Peyer's patch (tissue), 4 donors: ENCODE measurements at regions not wholly inside any gene's neighbourhood (a gene's known extent, or its start where the extent isn't known, plus 50 kb on each side); places are given as distances from the start of the nearest gene placed in this dataset.

Experiments used
- POLR2A ChIP-seq, 2 donors: fragments of 450-650 bp; IDR thresholded peaks; one replicate each; pipeline ENCODE4 v1.5.1; 2017; ENCODE audit warnings: antibody characterized with exemption in 2 of 2, mild to moderate bottlenecking in 2 of 2, moderate library complexity in 2 of 2
- TF ChIP-seq, protein P1 (sequence below), 6 experiments: fragments of 450-650 bp in 4 of 6; fragments of 200-600 bp in 2 of 6; sonication (generic) in 1 of 6; IDR thresholded peaks; one replicate each; pipeline ENCODE4 v1.5.1; 2017 to 2019; ENCODE audit warnings: antibody characterized with exemption in 6 of 6, mild to moderate bottlenecking in 3 of 6, moderate library complexity in 1 of 6

DNA sequence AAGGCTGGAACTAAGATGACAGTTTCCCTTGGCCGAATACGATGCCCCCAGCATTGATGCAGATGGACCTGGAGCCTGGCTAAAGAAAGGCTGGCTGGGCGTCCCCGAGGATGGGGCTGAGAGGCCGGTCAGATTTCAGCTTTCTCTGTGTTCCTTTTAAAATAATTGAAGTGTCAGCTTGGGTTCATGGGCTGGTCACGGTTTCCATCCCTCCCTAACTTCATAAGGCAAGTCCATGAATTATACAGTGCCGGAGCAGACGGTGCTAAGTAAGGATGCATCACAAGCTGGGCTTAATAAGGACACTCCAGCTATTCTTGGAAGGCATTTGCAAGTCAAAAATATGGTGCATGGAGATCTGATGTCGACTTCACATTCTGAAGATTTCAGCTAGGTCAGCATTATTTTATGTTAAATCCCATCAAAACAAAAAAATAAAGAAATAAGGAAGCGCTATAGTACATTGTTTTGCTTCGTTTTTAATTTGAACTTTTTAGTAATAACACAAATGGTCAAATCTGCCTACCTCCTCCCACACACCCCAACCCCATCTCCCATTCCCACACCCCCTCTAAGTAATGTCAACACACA is 220.8 kb downstream of the RPLP1 start:
- TF ChIP-seq POLR2A (IDR thresholded peaks at IDR 0.05) = no peak
- TF ChIP-seq, protein P1, sequence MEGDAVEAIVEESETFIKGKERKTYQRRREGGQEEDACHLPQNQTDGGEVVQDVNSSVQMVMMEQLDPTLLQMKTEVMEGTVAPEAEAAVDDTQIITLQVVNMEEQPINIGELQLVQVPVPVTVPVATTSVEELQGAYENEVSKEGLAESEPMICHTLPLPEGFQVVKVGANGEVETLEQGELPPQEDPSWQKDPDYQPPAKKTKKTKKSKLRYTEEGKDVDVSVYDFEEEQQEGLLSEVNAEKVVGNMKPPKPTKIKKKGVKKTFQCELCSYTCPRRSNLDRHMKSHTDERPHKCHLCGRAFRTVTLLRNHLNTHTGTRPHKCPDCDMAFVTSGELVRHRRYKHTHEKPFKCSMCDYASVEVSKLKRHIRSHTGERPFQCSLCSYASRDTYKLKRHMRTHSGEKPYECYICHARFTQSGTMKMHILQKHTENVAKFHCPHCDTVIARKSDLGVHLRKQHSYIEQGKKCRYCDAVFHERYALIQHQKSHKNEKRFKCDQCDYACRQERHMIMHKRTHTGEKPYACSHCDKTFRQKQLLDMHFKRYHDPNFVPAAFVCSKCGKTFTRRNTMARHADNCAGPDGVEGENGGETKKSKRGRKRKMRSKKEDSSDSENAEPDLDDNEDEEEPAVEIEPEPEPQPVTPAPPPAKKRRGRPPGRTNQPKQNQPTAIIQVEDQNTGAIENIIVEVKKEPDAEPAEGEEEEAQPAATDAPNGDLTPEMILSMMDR (IDR thresholded peaks at IDR 0.05) = no peak
